ENCODE measurements at regions not wholly inside any gene's neighbourhood (a gene's known extent, or its start where the extent isn't known, plus 50 kb on each side); places are given as distances from the start of the nearest gene placed in this dataset.

DNA sequence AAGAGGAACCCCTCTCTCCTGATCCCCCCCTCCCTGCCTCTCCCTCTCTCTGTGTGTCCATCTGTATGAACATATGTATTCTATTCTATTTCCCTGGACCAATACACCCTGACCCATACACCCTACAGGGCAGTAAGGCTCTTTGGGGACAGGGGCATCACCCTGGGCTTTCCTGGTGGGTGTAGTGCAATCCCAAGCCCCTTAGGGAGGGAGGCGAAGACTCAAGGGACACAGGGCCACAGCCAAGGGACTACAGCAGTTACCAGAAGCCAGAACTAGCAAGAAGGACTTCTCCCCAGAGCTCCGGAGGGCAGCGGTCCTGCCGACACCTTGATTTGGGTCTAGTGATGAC is 214.2 kb upstream of the RAB6C start:
- H3K27ac ChIP-seq (ENCODE audit: low read depth in 1 of 2, low read length in 2 of 2), result no peak overlapping the region
- no peaks in the 10 kb centered on the region for H3K9me3 ChIP-seq (ENCODE audit: control insufficient read depth in 4 of 4, low read length in 3 of 4)
- H3K4me1 ChIP-seq (ENCODE audit: control insufficient read depth in 4 of 4, insufficient read depth in 4 of 4, low read length in 3 of 4), result no peaks in the 10 kb centered on the region
- no peaks in the 10 kb centered on the region for H3K36me3 ChIP-seq (ENCODE audit: control insufficient read depth in 4 of 4, insufficient read depth in 3 of 4, low read depth in 1 of 4, low read length in 3 of 4)
- DNase-seq (ENCODE audit: low spot score), result peak; percentile 26
- TF ChIP-seq RAD21 (IDR thresholded peaks at IDR 0.05) (no peak), HNF4G (IDR thresholded peaks at IDR 0.05) (no peak), JUND (IDR thresholded peaks at IDR 0.05) (no peak), TAF1 (conservative IDR thresholded peaks at IDR 0.05) (no peak), FOXA1 (IDR thresholded peaks at IDR 0.05) (no peak), YY1 (IDR thresholded peaks at IDR 0.05) (no peak), SP1 (IDR thresholded peaks at IDR 0.05) (no peak), HNF4A (conservative IDR thresholded peaks at IDR 0.05) (no peak), NR2F2 (IDR thresholded peaks at IDR 0.05) (no peak), FOXA2 (IDR thresholded peaks at IDR 0.05) (no peak), EGR1 (IDR thresholded peaks at IDR 0.05; ENCODE audit: low read depth in 2 of 2) (no peak), RXRA (IDR thresholded peaks at IDR 0.05) (no peak), GABPA (IDR thresholded peaks at IDR 0.05 in 1 of 2, conservative IDR thresholded peaks at IDR 0.05 in 1 of 2) (no peak)
- TF ChIP-seq, protein P1, sequence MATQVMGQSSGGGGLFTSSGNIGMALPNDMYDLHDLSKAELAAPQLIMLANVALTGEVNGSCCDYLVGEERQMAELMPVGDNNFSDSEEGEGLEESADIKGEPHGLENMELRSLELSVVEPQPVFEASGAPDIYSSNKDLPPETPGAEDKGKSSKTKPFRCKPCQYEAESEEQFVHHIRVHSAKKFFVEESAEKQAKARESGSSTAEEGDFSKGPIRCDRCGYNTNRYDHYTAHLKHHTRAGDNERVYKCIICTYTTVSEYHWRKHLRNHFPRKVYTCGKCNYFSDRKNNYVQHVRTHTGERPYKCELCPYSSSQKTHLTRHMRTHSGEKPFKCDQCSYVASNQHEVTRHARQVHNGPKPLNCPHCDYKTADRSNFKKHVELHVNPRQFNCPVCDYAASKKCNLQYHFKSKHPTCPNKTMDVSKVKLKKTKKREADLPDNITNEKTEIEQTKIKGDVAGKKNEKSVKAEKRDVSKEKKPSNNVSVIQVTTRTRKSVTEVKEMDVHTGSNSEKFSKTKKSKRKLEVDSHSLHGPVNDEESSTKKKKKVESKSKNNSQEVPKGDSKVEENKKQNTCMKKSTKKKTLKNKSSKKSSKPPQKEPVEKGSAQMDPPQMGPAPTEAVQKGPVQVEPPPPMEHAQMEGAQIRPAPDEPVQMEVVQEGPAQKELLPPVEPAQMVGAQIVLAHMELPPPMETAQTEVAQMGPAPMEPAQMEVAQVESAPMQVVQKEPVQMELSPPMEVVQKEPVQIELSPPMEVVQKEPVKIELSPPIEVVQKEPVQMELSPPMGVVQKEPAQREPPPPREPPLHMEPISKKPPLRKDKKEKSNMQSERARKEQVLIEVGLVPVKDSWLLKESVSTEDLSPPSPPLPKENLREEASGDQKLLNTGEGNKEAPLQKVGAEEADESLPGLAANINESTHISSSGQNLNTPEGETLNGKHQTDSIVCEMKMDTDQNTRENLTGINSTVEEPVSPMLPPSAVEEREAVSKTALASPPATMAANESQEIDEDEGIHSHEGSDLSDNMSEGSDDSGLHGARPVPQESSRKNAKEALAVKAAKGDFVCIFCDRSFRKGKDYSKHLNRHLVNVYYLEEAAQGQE (IDR thresholded peaks at IDR 0.05), result no peak
- TF ChIP-seq, protein P2, sequence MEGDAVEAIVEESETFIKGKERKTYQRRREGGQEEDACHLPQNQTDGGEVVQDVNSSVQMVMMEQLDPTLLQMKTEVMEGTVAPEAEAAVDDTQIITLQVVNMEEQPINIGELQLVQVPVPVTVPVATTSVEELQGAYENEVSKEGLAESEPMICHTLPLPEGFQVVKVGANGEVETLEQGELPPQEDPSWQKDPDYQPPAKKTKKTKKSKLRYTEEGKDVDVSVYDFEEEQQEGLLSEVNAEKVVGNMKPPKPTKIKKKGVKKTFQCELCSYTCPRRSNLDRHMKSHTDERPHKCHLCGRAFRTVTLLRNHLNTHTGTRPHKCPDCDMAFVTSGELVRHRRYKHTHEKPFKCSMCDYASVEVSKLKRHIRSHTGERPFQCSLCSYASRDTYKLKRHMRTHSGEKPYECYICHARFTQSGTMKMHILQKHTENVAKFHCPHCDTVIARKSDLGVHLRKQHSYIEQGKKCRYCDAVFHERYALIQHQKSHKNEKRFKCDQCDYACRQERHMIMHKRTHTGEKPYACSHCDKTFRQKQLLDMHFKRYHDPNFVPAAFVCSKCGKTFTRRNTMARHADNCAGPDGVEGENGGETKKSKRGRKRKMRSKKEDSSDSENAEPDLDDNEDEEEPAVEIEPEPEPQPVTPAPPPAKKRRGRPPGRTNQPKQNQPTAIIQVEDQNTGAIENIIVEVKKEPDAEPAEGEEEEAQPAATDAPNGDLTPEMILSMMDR (IDR thresholded peaks at IDR 0.05; ENCODE audit: low read depth, low read length, missing input control), result no peak
- TF ChIP-seq, protein P3, sequence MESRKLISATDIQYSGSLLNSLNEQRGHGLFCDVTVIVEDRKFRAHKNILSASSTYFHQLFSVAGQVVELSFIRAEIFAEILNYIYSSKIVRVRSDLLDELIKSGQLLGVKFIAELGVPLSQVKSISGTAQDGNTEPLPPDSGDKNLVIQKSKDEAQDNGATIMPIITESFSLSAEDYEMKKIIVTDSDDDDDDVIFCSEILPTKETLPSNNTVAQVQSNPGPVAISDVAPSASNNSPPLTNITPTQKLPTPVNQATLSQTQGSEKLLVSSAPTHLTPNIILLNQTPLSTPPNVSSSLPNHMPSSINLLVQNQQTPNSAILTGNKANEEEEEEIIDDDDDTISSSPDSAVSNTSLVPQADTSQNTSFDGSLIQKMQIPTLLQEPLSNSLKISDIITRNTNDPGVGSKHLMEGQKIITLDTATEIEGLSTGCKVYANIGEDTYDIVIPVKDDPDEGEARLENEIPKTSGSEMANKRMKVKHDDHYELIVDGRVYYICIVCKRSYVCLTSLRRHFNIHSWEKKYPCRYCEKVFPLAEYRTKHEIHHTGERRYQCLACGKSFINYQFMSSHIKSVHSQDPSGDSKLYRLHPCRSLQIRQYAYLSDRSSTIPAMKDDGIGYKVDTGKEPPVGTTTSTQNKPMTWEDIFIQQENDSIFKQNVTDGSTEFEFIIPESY (IDR thresholded peaks at IDR 0.05), result no peak
- TF ChIP-seq, protein P4, sequence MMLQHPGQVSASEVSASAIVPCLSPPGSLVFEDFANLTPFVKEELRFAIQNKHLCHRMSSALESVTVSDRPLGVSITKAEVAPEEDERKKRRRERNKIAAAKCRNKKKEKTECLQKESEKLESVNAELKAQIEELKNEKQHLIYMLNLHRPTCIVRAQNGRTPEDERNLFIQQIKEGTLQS (IDR thresholded peaks at IDR 0.05), result no peak
- TF ChIP-seq, protein P5, sequence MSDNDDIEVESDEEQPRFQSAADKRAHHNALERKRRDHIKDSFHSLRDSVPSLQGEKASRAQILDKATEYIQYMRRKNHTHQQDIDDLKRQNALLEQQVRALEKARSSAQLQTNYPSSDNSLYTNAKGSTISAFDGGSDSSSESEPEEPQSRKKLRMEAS (IDR thresholded peaks at IDR 0.05), result no peak
- no peaks in the 10 kb centered on the region for H3K27me3 ChIP-seq (ENCODE audit: control insufficient read depth in 4 of 4, insufficient read depth in 4 of 4, low read length in 3 of 4)
- H3K4me3 ChIP-seq (ENCODE audit: low read depth in 1 of 3, low read length in 3 of 3), result no peak overlapping the region
- no peak overlapping the region for H3K9ac ChIP-seq (ENCODE audit: low read depth in 1 of 2, low read length in 2 of 2)
- WGBS, result 84% methylated on average over 4 of the region's 4 CpGs

Measured in liver (tissue), 8 donors.